8988T (cell line): ENCODE measurements at regions not wholly inside any gene's neighbourhood (a gene's known extent, or its start where the extent isn't known, plus 50 kb on each side); places are given as distances from the start of the nearest gene placed in this dataset.

ENCODE experiments used
- DNase-seq: peaks from one replicate; pipeline ENCODE4 v3.0.0; 2011

- DNase-seq = no peak
Observed at GRCh38 chr5:97737608-97738007, 554.6 kb upstream of the RIOK2 start.

- no peak for DNase-seq
Observed at GRCh38 chr5:97745817-97746216, 562.8 kb upstream of the RIOK2 start.

GRCh38 chr5:97750576-97750975 lies 567.5 kb upstream of the RIOK2 start:
- DNase-seq = no peak

- no peak for DNase-seq
Observed at GRCh38 chr5:97751540-97751939, 568.5 kb upstream of the RIOK2 start.

GRCh38 chr5:97752871-97753270 lies 569.8 kb upstream of the RIOK2 start:
- DNase-seq = no peak

- DNase-seq = no peak
Observed at GRCh38 chr5:97762483-97762882, 579.4 kb upstream of the RIOK2 start.

- no peak for DNase-seq
Observed at GRCh38 chr5:97764700-97765099, 581.7 kb upstream of the RIOK2 start.

- no peak for DNase-seq
Observed at GRCh38 chr5:97778451-97778850, 595.4 kb upstream of the RIOK2 start.

- no peak for DNase-seq
Observed at GRCh38 chr5:97788369-97788768, 605.3 kb upstream of the RIOK2 start.

GRCh38 chr5:97797994-97798451 lies 615.0 kb upstream of the RIOK2 start:
- no peak for DNase-seq

- no peak for DNase-seq
Observed at GRCh38 chr5:97801461-97801860, 618.4 kb upstream of the RIOK2 start.

GRCh38 chr5:97820138-97820537 lies 637.1 kb upstream of the RIOK2 start:
- DNase-seq = no peak

GRCh38 chr5:97832645-97833296 lies 649.7 kb upstream of the RIOK2 start:
- DNase-seq = no peak

- no peak for DNase-seq
Observed at GRCh38 chr5:97834561-97834960, 651.5 kb upstream of the RIOK2 start.

GRCh38 chr5:97835112-97835511 lies 652.1 kb upstream of the RIOK2 start:
- DNase-seq = no peak

- DNase-seq = no peak
Observed at GRCh38 chr5:97836816-97837215, 653.8 kb upstream of the RIOK2 start.

- no peak for DNase-seq
Observed at GRCh38 chr5:97838214-97838613, 655.2 kb upstream of the RIOK2 start.

GRCh38 chr5:97839341-97840086 lies 656.5 kb upstream of the RIOK2 start:
- no peak for DNase-seq

GRCh38 chr5:97840643-97841042 lies 657.6 kb upstream of the RIOK2 start:
- no peak for DNase-seq

- no peak for DNase-seq
Observed at GRCh38 chr5:97842687-97843086, 659.6 kb upstream of the RIOK2 start.

- DNase-seq = no peak
Observed at GRCh38 chr5:97844797-97845196, 661.8 kb upstream of the RIOK2 start.

- no peak for DNase-seq
Observed at GRCh38 chr5:97846643-97847042, 663.6 kb upstream of the RIOK2 start.

GRCh38 chr5:97847920-97848631 lies 665.0 kb upstream of the RIOK2 start:
- DNase-seq = no peak

- DNase-seq = no peak
Observed at GRCh38 chr5:97851036-97851435, 668.0 kb upstream of the RIOK2 start.
